ENCODE measurements at regions not wholly inside any gene's neighbourhood (a gene's known extent, or its start where the extent isn't known, plus 50 kb on each side); places are given as distances from the start of the nearest gene placed in this dataset.

DNA sequence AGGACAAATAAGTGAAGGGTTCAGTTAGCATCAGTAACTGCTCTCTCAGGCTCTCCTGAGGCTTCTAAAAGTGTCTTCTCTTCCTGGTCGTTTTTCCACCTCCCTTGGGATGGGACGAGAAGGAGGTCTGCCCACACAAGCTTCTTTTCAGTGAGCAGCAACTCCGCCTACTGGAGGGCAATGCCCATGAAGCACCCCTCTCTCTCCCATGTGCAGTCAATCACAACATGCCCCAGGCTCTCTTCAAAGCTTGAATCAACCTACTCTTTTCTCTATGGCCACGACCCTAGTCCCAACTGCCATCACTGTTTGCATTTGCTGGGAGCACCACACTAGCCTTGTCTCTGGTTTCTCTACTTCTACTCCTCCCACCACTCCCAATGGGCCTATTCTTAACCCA, 135.6 kb downstream of the RPS24 start:
- Histone ChIP-seq H3K4me2 (no peak overlapping the region), H3K27me3 (ENCODE audit: insufficient read depth) (no peaks in the 10 kb centered on the region), H3F3A (replicated peaks; ENCODE audit: insufficient read depth) (peaks cover 11% of the 10 kb centered on the region), H3K4me1 (ENCODE audit: control insufficient read depth in 1 of 2, insufficient read depth in 2 of 2, low read depth in 1 of 2, low read length in 1 of 2) (peaks cover 6% of the 10 kb centered on the region in 2 experiments; a peak in 2 of 4 replicates), H4K20me1 (ENCODE audit: insufficient read depth) (no peaks in the 10 kb centered on the region), H2AFZ (ENCODE audit: low read depth) (no peak overlapping the region; the same call in 1 of the 2 replicates), H3K36me3 (replicated peaks in 1 of 2; ENCODE audit: control insufficient read depth in 1 of 2, insufficient read depth in 2 of 2, low read length in 1 of 2) (no peaks in the 10 kb centered on the region), H3K79me2 (ENCODE audit: insufficient read depth) (no peaks in the 10 kb centered on the region), H3K27ac (ENCODE audit: low read depth in 2 of 2, low read length in 1 of 2) (no peak overlapping the region), H3K4me3 (ENCODE audit: low read depth in 2 of 2, low read length in 1 of 2) (no peak overlapping the region), H3K9me3 (no peaks in the 10 kb centered on the region), H3K9ac (no peak overlapping the region), H3K9me2 (no peaks in the 10 kb centered on the region)
- WGBS (ENCODE audit: low lambda C conversion rate): 53% methylated on average over 4 of the region's 4 CpGs
- POLR2A ChIA-PET: no interaction called here
- DNase-seq: no peak
- CTCF ChIA-PET: interaction anchor here (0.9 to 11.8 kb wide), 3 partner anchors 20 to 135 kb away, joined by 3 to 122 read pairs (median 3); no protein-coding TSS in a partner anchor
- TF ChIP-seq EZH2phosphoT487 (IDR thresholded peaks at IDR 0.05; ENCODE audit: borderline replicate concordance, low read depth) (no peak), GABPA (IDR thresholded peaks at IDR 0.05; ENCODE audit: low read depth) (no peak), NRF1 (IDR thresholded peaks at IDR 0.05; ENCODE audit: low read depth, low read length) (no peak), RAD21 (IDR thresholded peaks at IDR 0.05; ENCODE audit: low read length) (no peak), CHD2 (IDR thresholded peaks at IDR 0.05; ENCODE audit: low read length, partially characterized antibody) (no peak), POLR2AphosphoS5 (IDR thresholded peaks at IDR 0.05; ENCODE audit: low read depth, low read length) (no peak)
- TF ChIP-seq, protein P1, sequence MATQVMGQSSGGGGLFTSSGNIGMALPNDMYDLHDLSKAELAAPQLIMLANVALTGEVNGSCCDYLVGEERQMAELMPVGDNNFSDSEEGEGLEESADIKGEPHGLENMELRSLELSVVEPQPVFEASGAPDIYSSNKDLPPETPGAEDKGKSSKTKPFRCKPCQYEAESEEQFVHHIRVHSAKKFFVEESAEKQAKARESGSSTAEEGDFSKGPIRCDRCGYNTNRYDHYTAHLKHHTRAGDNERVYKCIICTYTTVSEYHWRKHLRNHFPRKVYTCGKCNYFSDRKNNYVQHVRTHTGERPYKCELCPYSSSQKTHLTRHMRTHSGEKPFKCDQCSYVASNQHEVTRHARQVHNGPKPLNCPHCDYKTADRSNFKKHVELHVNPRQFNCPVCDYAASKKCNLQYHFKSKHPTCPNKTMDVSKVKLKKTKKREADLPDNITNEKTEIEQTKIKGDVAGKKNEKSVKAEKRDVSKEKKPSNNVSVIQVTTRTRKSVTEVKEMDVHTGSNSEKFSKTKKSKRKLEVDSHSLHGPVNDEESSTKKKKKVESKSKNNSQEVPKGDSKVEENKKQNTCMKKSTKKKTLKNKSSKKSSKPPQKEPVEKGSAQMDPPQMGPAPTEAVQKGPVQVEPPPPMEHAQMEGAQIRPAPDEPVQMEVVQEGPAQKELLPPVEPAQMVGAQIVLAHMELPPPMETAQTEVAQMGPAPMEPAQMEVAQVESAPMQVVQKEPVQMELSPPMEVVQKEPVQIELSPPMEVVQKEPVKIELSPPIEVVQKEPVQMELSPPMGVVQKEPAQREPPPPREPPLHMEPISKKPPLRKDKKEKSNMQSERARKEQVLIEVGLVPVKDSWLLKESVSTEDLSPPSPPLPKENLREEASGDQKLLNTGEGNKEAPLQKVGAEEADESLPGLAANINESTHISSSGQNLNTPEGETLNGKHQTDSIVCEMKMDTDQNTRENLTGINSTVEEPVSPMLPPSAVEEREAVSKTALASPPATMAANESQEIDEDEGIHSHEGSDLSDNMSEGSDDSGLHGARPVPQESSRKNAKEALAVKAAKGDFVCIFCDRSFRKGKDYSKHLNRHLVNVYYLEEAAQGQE (IDR thresholded peaks at IDR 0.05; ENCODE audit: low read depth, low read length): no peak

DNA sequence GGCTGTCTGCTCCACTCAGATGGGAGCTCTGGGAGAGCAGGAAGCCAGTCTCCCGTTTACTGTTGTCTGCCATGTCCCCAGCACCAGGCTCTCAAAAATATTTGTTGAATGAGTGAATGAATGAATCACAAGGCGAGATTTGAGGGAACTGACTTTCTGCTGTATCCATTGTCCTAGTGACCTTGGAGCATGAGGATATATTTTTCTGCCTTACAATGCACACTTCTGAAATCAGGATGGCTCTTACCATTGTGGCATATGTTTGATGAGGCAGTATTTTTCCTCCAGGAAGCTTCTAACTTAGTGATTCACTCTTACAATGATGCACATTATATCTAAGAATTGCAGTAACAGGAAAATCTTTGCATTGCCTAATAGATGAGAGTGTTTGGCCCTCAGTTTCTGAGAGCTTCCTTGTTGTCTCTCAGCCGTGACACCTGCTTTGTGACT, 136.4 kb downstream of the RPS24 start:
- Histone ChIP-seq H3K27me3 (ENCODE audit: insufficient read depth) (no peaks in the 10 kb centered on the region), H3K9me2 (no peaks in the 10 kb centered on the region), H3F3A (replicated peaks; ENCODE audit: insufficient read depth) (peaks cover 11% of the 10 kb centered on the region), H3K4me3 (ENCODE audit: low read depth in 2 of 2, low read length in 1 of 2) (no peak overlapping the region), H3K9ac (no peak overlapping the region), H3K79me2 (ENCODE audit: insufficient read depth) (no peaks in the 10 kb centered on the region), H3K4me2 (no peak overlapping the region; the same call in 1 of the 2 replicates), H3K27ac (ENCODE audit: low read depth in 2 of 2, low read length in 1 of 2) (peak overlapping the region in 1 of 2 experiments; percentile 46; a peak in 1 of 4 replicates), H3K4me1 (ENCODE audit: control insufficient read depth in 1 of 2, insufficient read depth in 2 of 2, low read depth in 1 of 2, low read length in 1 of 2) (peaks cover 6% of the 10 kb centered on the region in 2 experiments; a peak in 2 of 4 replicates), H4K20me1 (ENCODE audit: insufficient read depth) (no peaks in the 10 kb centered on the region), H3K36me3 (replicated peaks in 1 of 2; ENCODE audit: control insufficient read depth in 1 of 2, insufficient read depth in 2 of 2, low read length in 1 of 2) (no peaks in the 10 kb centered on the region), H3K9me3 (no peaks in the 10 kb centered on the region), H2AFZ (ENCODE audit: low read depth) (peak overlapping the region; percentile 53; the same call in 1 of the 2 replicates)
- no peak for DNase-seq
- POLR2A ChIA-PET: no interaction called here
- no peak for TF ChIP-seq JUND (IDR thresholded peaks at IDR 0.05)
- no peak for TF ChIP-seq RCOR1 (IDR thresholded peaks at IDR 0.05; ENCODE audit: low read length)
- TF ChIP-seq, protein P2, sequence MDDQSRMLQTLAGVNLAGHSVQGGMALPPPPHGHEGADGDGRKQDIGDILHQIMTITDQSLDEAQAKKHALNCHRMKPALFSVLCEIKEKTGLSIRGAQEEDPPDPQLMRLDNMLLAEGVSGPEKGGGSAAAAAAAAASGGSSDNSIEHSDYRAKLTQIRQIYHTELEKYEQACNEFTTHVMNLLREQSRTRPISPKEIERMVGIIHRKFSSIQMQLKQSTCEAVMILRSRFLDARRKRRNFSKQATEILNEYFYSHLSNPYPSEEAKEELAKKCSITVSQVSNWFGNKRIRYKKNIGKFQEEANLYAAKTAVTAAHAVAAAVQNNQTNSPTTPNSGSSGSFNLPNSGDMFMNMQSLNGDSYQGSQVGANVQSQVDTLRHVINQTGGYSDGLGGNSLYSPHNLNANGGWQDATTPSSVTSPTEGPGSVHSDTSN (IDR thresholded peaks at IDR 0.05): no peak
- 58% methylated on average over 3 of the region's 3 CpGs for WGBS (ENCODE audit: low lambda C conversion rate)
- CTCF ChIA-PET: interaction anchor here (11.8 kb wide), 1 partner anchor 122 kb away, joined by 122 read pairs; no protein-coding TSS in a partner anchor
